ENCODE measurements at regions not wholly inside any gene's neighbourhood (a gene's known extent, or its start where the extent isn't known, plus 50 kb on each side); places are given as distances from the start of the nearest gene placed in this dataset.

GRCh38 chr4:138692411-138692810, 323.2 kb upstream of the NOCT start:
- TF ChIP-seq CTCF (IDR thresholded peaks at IDR 0.05; ENCODE audit: low read length) (no peak), EZH2 (optimal IDR thresholded peaks at IDR 0.05; ENCODE audit: low read depth, low read length) (no peak)
